WTC11 (cell line): ENCODE measurements at regions not wholly inside any gene's neighbourhood (a gene's known extent, or its start where the extent isn't known, plus 50 kb on each side); places are given as distances from the start of the nearest gene placed in this dataset.

Source experiments
- ATAC-seq: fragments of 200-7000 bp; cut with Tn5 transposase; 2 replicates; pipeline ENCODE4 v1.10.0; 2021; ENCODE audit warnings: mild to moderate bottlenecking, moderate library complexity
- CTCF ChIA-PET: fragments of 300-600 bp; sonication (Branson Sonifier 250); formaldehyde crosslinking; loops from one replicate; lab custom pipeline; 2021; ENCODE audit warnings: antibody characterized with exemption; lab: Charles Lee
- POLR2A ChIA-PET: fragments of 350-600 bp; sonication (Branson Sonifier 250); formaldehyde crosslinking; loops from one replicate; lab custom pipeline; 2021; ENCODE audit warnings: antibody characterized with exemption; lab: Charles Lee
- DNase-seq: peaks from one replicate; pipeline ENCODE4 v3.0.0; 2021; ENCODE audit warnings: low spot score
- H3K27ac Mint-ChIP-seq: 2 replicates; pipeline ENCODE4 v1.8.0; 2021; ENCODE audit warnings: mixed read lengths
- H3K27me3 Mint-ChIP-seq: 2 replicates; pipeline ENCODE4 v1.8.0; 2021; ENCODE audit warnings: low read depth, mild to moderate bottlenecking, moderate library complexity, mixed read lengths
- H3K36me3 Mint-ChIP-seq: 2 replicates; pipeline ENCODE4 v1.8.0; 2021; ENCODE audit warnings: mixed read lengths
- H3K4me1 Mint-ChIP-seq: 2 replicates; pipeline ENCODE4 v1.8.0; 2022; ENCODE audit warnings: mixed read lengths
- H3K4me3 Mint-ChIP-seq: 2 replicates; pipeline ENCODE4 v1.8.0; 2021; ENCODE audit warnings: mild to moderate bottlenecking, moderate library complexity, mixed read lengths
- H3K9me3 Mint-ChIP-seq: 2 replicates; pipeline ENCODE4 v1.8.0; 2021; ENCODE audit warnings: mixed read lengths
- ARID4B ChIP-seq: sonication (generic); formaldehyde crosslinking; IDR thresholded peaks from 2 replicates; pipeline ENCODE4 v1.8.0; 2023; ENCODE audit warnings: missing genetic modification reagents, mild to moderate bottlenecking, borderline replicate concordance
- EMX1 ChIP-seq: fragments of 250-450 bp; sonication (Bioruptor Pico); IDR thresholded peaks from 2 replicates; pipeline ENCODE4 v1.8.0; 2021; ENCODE audit warnings: mild to moderate bottlenecking
- FOXP1 ChIP-seq: sonication (generic); formaldehyde crosslinking; IDR thresholded peaks from 2 replicates; pipeline ENCODE4 v1.8.0; 2022; ENCODE audit warnings: missing genetic modification reagents, mild to moderate bottlenecking, moderate library complexity, borderline replicate concordance
- GRHL2 ChIP-seq: fragments of 250-450 bp; sonication (Bioruptor Pico); IDR thresholded peaks from 2 replicates; pipeline ENCODE4 v1.8.0; 2022; ENCODE audit warnings: mild to moderate bottlenecking, moderate library complexity; ENCODE audit not compliant: insufficient replicate concordance, severe bottlenecking
- IRF1 ChIP-seq: sonication (generic); formaldehyde crosslinking; IDR thresholded peaks from 2 replicates; pipeline ENCODE4 v1.8.0; 2023; ENCODE audit warnings: missing genetic modification reagents
- JAZF1 ChIP-seq: fragments of 250-450 bp; sonication (Bioruptor Pico); IDR thresholded peaks from 2 replicates; pipeline ENCODE4 v1.9.0; 2021; ENCODE audit warnings: moderate library complexity, mild to moderate bottlenecking, inconsistent platforms
- MXD4 ChIP-seq: fragments of 250-450 bp; sonication (Bioruptor Pico); IDR thresholded peaks from 2 replicates; pipeline ENCODE4 v1.8.0; 2021; ENCODE audit warnings: mild to moderate bottlenecking, moderate library complexity, borderline replicate concordance
- MYBL2 ChIP-seq: sonication (generic); formaldehyde crosslinking; IDR thresholded peaks from 2 replicates; pipeline ENCODE4 v1.8.1; 2023; ENCODE audit warnings: mild to moderate bottlenecking, moderate library complexity, missing genetic modification reagents
- NFYB ChIP-seq: sonication (generic); formaldehyde crosslinking; conservative IDR thresholded peaks from 2 replicates; pipeline ENCODE4 v1.8.0; 2022; ENCODE audit warnings: low read depth, missing genetic modification reagents
- PRDM15 ChIP-seq: sonication (generic); formaldehyde crosslinking; IDR thresholded peaks from 2 replicates; pipeline ENCODE4 v1.8.0; 2022; ENCODE audit warnings: missing genetic modification reagents
- PREB ChIP-seq: sonication (generic); formaldehyde crosslinking; IDR thresholded peaks from 2 replicates; pipeline ENCODE4 v1.8.1; 2022; ENCODE audit warnings: mild to moderate bottlenecking, missing genetic modification reagents, moderate library complexity, borderline replicate concordance
- RORB ChIP-seq: fragments of 250-450 bp; sonication (Bioruptor Pico); IDR thresholded peaks from 2 replicates; pipeline ENCODE4 v1.9.0; 2021; ENCODE audit warnings: mild to moderate bottlenecking
- SMAD3 ChIP-seq: sonication (generic); formaldehyde crosslinking; IDR thresholded peaks from 2 replicates; pipeline ENCODE4 v1.8.0; 2022; ENCODE audit warnings: missing genetic modification reagents, mild to moderate bottlenecking, borderline replicate concordance
- USF2 ChIP-seq: sonication (generic); formaldehyde crosslinking; IDR thresholded peaks from 2 replicates; pipeline ENCODE4 v1.8.1; 2023; ENCODE audit warnings: mild to moderate bottlenecking, missing genetic modification reagents, moderate library complexity
- ZNF396 ChIP-seq: fragments of 250-450 bp; sonication (Bioruptor Pico); IDR thresholded peaks from 2 replicates; pipeline ENCODE4 v1.8.0; 2021; ENCODE audit warnings: mild to moderate bottlenecking, moderate library complexity, borderline replicate concordance
- TF ChIP-seq, protein P1 (sequence below): fragments of 200-600 bp; IDR thresholded peaks from 2 replicates; pipeline ENCODE4 v1.8.0; 2022; ENCODE audit warnings: antibody characterized with exemption
- TF ChIP-seq, protein P2 (sequence below): sonication (generic); formaldehyde crosslinking; IDR thresholded peaks from 2 replicates; pipeline ENCODE4 v1.8.1; 2022; ENCODE audit warnings: missing genetic modification reagents, borderline replicate concordance
- TF ChIP-seq, protein P3 (sequence below): fragments of 250-450 bp; sonication (Bioruptor Pico); IDR thresholded peaks from 2 replicates; pipeline ENCODE4 v1.8.0; 2021; ENCODE audit warnings: mild to moderate bottlenecking
- TF ChIP-seq, protein P4 (sequence below): sonication (generic); formaldehyde crosslinking; conservative IDR thresholded peaks from 2 replicates; pipeline ENCODE4 v1.8.1; 2023; ENCODE audit warnings: mild to moderate bottlenecking, low read depth, missing genetic modification reagents, moderate library complexity

DNA sequence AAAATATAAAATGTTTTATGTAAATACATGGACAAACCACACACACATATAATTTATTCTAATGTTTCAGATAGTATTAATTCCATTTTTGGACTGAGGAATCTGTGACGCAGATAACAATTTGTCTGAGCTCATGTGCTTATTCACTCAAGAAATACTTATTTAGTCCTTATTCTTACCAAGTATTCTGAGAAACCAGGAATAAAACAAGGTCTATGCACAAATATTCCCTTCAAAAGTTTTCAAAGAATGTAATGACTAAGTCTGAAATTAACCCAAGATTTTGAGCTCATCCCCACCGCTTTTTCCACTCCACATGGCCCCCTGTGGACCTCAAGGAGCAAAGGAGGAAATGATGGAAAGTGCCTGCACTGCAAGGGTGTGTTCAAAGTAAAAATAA lies 1022.3 kb downstream of the EFNA5 start:
- Mint-ChIP-seq H3K27me3 (no peaks in the 10 kb centered on the region), H3K27ac (no peak overlapping the region), H3K9me3 (peaks cover 9% of the 10 kb centered on the region), H3K4me3 (no peak overlapping the region), H3K4me1 (no peaks in the 10 kb centered on the region), H3K36me3 (peaks cover 8% of the 10 kb centered on the region)
- ChIA-PET POLR2A (no interaction called here), CTCF (no interaction called here)
- no peak for ATAC-seq
- DNase-seq, result no peak
- TF ChIP-seq JAZF1 (CRISPR knock-in tag), result no peak
- TF ChIP-seq EMX1 (CRISPR knock-in tag), result no peak
- TF ChIP-seq, protein P1, sequence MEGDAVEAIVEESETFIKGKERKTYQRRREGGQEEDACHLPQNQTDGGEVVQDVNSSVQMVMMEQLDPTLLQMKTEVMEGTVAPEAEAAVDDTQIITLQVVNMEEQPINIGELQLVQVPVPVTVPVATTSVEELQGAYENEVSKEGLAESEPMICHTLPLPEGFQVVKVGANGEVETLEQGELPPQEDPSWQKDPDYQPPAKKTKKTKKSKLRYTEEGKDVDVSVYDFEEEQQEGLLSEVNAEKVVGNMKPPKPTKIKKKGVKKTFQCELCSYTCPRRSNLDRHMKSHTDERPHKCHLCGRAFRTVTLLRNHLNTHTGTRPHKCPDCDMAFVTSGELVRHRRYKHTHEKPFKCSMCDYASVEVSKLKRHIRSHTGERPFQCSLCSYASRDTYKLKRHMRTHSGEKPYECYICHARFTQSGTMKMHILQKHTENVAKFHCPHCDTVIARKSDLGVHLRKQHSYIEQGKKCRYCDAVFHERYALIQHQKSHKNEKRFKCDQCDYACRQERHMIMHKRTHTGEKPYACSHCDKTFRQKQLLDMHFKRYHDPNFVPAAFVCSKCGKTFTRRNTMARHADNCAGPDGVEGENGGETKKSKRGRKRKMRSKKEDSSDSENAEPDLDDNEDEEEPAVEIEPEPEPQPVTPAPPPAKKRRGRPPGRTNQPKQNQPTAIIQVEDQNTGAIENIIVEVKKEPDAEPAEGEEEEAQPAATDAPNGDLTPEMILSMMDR, result no peak
- TF ChIP-seq, protein P2, sequence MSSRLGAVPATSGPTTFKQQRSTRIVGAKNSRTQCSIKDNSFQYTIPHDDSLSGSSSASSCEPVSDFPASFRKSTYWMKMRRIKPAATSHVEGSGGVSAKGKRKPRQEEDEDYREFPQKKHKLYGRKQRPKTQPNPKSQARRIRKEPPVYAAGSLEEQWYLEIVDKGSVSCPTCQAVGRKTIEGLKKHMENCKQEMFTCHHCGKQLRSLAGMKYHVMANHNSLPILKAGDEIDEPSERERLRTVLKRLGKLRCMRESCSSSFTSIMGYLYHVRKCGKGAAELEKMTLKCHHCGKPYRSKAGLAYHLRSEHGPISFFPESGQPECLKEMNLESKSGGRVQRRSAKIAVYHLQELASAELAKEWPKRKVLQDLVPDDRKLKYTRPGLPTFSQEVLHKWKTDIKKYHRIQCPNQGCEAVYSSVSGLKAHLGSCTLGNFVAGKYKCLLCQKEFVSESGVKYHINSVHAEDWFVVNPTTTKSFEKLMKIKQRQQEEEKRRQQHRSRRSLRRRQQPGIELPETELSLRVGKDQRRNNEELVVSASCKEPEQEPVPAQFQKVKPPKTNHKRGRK (CRISPR knock-in tag), result no peak
- TF ChIP-seq, protein P3, sequence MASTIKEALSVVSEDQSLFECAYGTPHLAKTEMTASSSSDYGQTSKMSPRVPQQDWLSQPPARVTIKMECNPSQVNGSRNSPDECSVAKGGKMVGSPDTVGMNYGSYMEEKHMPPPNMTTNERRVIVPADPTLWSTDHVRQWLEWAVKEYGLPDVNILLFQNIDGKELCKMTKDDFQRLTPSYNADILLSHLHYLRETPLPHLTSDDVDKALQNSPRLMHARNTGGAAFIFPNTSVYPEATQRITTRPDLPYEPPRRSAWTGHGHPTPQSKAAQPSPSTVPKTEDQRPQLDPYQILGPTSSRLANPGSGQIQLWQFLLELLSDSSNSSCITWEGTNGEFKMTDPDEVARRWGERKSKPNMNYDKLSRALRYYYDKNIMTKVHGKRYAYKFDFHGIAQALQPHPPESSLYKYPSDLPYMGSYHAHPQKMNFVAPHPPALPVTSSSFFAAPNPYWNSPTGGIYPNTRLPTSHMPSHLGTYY, result no peak
- TF ChIP-seq PREB (CRISPR knock-in tag), result no peak
- TF ChIP-seq GRHL2 (CRISPR knock-in tag), result no peak
- TF ChIP-seq MYBL2 (CRISPR knock-in tag), result no peak
- TF ChIP-seq ARID4B (CRISPR knock-in tag), result no peak
- TF ChIP-seq FOXP1 (CRISPR knock-in tag), result no peak
- TF ChIP-seq RORB (CRISPR knock-in tag), result no peak
- no peak for TF ChIP-seq SMAD3 (CRISPR knock-in tag)
- TF ChIP-seq, protein P4, sequence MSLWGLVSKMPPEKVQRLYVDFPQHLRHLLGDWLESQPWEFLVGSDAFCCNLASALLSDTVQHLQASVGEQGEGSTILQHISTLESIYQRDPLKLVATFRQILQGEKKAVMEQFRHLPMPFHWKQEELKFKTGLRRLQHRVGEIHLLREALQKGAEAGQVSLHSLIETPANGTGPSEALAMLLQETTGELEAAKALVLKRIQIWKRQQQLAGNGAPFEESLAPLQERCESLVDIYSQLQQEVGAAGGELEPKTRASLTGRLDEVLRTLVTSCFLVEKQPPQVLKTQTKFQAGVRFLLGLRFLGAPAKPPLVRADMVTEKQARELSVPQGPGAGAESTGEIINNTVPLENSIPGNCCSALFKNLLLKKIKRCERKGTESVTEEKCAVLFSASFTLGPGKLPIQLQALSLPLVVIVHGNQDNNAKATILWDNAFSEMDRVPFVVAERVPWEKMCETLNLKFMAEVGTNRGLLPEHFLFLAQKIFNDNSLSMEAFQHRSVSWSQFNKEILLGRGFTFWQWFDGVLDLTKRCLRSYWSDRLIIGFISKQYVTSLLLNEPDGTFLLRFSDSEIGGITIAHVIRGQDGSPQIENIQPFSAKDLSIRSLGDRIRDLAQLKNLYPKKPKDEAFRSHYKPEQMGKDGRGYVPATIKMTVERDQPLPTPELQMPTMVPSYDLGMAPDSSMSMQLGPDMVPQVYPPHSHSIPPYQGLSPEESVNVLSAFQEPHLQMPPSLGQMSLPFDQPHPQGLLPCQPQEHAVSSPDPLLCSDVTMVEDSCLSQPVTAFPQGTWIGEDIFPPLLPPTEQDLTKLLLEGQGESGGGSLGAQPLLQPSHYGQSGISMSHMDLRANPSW (CRISPR knock-in tag), result no peak
- no peak for TF ChIP-seq PRDM15 (CRISPR knock-in tag)
- TF ChIP-seq USF2 (CRISPR knock-in tag), result no peak
- TF ChIP-seq IRF1 (CRISPR knock-in tag), result no peak
- no peak for TF ChIP-seq NFYB (CRISPR knock-in tag)
- TF ChIP-seq ZNF396, result no peak
- TF ChIP-seq MXD4, result no peak
